Glutamatergic neuron (in vitro differentiated cells): ENCODE measurements at regions not wholly inside any gene's neighbourhood (a gene's known extent, or its start where the extent isn't known, plus 50 kb on each side); places are given as distances from the start of the nearest gene placed in this dataset.

ENCODE experiments used
- DNase-seq: peaks from one replicate; pipeline ENCODE4 v3.0.0; 2022
- H3K27ac Mint-ChIP-seq: one replicate; pipeline ENCODE4 v1.8.0; 2020; ENCODE audit warnings: mild to moderate bottlenecking, mixed read lengths, inconsistent platforms; ENCODE audit not compliant: unreplicated experiment
- H3K27me3 Mint-ChIP-seq: one replicate; pipeline ENCODE4 v1.8.0; 2020; ENCODE audit warnings: mild to moderate bottlenecking, moderate library complexity, mixed read lengths, inconsistent platforms; ENCODE audit not compliant: unreplicated experiment
- H3K36me3 Mint-ChIP-seq: one replicate; pipeline ENCODE4 v1.8.0; 2020; ENCODE audit warnings: mild to moderate bottlenecking, mixed read lengths, inconsistent platforms; ENCODE audit not compliant: unreplicated experiment
- H3K4me1 Mint-ChIP-seq: one replicate; pipeline ENCODE4 v1.8.0; 2020; ENCODE audit warnings: mild to moderate bottlenecking, low read depth, mixed read lengths, inconsistent platforms; ENCODE audit not compliant: unreplicated experiment
- H3K4me3 Mint-ChIP-seq: one replicate; pipeline ENCODE4 v1.8.0; 2020; ENCODE audit warnings: mild to moderate bottlenecking, mixed read lengths, inconsistent platforms; ENCODE audit not compliant: unreplicated experiment
- H3K9me3 Mint-ChIP-seq: one replicate; pipeline ENCODE4 v1.8.0; 2020; ENCODE audit warnings: mild to moderate bottlenecking, moderate library complexity, mixed read lengths, inconsistent platforms; ENCODE audit not compliant: unreplicated experiment
- TF ChIP-seq, protein P1 (sequence below): fragments of 200-600 bp; sonication (generic); IDR thresholded peaks from one replicate; pipeline ENCODE4 v1.5.0; 2021; ENCODE audit not compliant: partially characterized antibody, unreplicated experiment

DNA sequence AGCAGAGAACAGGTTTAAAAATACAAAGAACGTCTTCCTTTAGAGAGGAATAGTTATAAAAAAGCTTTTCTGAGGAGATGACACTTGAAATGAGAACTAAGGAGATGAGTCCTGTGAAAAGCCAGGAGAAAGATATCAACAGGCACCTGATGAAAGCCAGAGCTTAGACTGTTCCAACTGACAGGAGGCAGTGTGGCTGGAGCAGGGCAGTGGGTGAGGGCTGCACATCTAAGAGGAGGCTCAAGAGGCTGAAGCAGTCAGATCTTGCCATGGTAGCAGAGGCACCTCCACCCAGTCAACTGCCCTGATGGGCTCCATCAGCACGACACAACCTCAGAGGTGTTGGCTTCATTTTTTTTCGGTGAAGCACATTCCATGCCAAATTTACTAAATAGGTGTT is 445.3 kb downstream of the ADGRL2 start:
- no peak overlapping the region for H3K4me3 Mint-ChIP-seq
- H3K27ac Mint-ChIP-seq = no peak overlapping the region

DNA sequence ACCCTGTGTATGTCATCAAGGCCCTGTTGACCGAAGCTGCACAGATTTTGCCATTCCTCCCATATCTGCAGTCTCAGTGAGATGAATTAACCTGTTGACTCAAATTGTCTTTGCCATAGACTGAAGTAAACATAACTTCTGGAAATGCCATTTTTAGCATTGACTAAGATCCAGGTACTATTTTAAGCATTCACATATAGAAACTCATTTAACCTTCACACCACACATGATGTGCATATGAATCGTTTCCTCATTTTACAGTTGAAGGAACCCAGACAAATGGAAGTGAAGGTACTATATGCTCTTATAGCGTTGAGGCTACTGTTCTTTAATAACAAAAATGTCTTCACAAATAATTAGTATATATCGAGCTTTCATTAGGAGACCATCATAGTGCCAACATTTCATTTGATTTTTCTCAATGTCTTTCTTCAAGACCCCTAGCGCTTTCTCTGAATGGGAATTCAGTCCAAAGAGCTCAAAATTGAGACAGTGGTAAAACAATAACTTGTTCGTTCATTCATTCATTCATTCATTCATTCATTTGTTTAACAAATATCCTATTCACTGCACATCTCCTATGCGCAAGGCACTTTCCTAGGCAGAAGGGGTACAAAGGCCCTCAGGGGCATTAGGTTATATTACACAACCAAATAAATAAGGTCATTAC is 444.7 kb downstream of the ADGRL2 start:
- Mint-ChIP-seq H3K4me3 (no peak overlapping the region), H3K36me3 (no peaks in the 10 kb centered on the region), H3K9me3 (peaks cover 2% of the 10 kb centered on the region), H3K4me1 (no peaks in the 10 kb centered on the region), H3K27ac (no peak overlapping the region), H3K27me3 (no peaks in the 10 kb centered on the region)
- TF ChIP-seq, protein P1, sequence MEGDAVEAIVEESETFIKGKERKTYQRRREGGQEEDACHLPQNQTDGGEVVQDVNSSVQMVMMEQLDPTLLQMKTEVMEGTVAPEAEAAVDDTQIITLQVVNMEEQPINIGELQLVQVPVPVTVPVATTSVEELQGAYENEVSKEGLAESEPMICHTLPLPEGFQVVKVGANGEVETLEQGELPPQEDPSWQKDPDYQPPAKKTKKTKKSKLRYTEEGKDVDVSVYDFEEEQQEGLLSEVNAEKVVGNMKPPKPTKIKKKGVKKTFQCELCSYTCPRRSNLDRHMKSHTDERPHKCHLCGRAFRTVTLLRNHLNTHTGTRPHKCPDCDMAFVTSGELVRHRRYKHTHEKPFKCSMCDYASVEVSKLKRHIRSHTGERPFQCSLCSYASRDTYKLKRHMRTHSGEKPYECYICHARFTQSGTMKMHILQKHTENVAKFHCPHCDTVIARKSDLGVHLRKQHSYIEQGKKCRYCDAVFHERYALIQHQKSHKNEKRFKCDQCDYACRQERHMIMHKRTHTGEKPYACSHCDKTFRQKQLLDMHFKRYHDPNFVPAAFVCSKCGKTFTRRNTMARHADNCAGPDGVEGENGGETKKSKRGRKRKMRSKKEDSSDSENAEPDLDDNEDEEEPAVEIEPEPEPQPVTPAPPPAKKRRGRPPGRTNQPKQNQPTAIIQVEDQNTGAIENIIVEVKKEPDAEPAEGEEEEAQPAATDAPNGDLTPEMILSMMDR = no peak
- no peak for DNase-seq

More for the DNA sequence above, 445.3 kb downstream of the ADGRL2 start:
- H3K4me1 Mint-ChIP-seq = no peaks in the 10 kb centered on the region
- no peak for DNase-seq
- TF ChIP-seq, protein P1 = no peak
- H3K27me3 Mint-ChIP-seq = no peaks in the 10 kb centered on the region
- H3K36me3 Mint-ChIP-seq = no peaks in the 10 kb centered on the region
- peaks cover 2% of the 10 kb centered on the region for H3K9me3 Mint-ChIP-seq

DNA sequence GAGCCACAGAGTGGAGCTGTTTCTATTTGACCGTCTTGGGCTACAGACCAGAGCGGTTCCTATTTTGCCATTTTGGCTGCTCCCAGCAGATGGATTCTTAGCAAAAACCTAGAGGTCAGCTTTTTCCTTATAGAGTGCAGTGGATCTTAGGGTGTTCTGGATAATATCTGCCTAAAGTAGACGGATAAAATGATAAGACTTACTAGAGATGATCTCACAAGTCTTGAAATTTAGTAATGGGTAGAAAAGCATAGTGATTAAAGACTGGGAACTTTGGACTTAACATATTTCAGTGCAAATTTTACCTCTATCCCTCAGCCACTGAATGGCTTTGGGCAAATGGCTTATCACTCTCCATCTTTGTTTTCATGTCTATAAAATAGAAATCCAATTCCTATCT is 439.8 kb downstream of the ADGRL2 start:
- TF ChIP-seq, protein P1 = no peak
- peaks cover 10% of the 10 kb centered on the region for H3K36me3 Mint-ChIP-seq
- no peaks in the 10 kb centered on the region for H3K27me3 Mint-ChIP-seq
- H3K4me3 Mint-ChIP-seq = no peak overlapping the region
- DNase-seq = no peak
- no peaks in the 10 kb centered on the region for H3K4me1 Mint-ChIP-seq
- peaks cover 3% of the 10 kb centered on the region for H3K9me3 Mint-ChIP-seq
- H3K27ac Mint-ChIP-seq = no peak overlapping the region

DNA sequence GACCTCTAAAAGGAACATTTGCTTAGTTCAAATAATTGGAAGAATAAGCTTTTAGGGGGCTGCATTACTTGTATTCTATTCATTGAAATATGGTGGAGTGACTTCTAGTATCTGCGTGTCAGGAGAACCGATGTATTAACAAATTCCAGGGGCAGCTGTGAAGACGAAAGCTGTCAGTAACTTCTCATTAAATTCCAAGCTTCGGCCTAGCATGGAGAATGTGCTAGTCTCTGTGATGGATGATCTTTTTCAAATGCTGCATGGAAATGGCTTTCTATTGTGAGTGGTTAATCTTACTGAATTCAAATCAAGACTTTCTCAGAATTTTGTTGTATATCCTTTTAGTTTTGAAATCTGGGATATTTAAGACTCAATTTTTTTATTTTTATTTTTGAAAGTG is 429.9 kb downstream of the ADGRL2 start:
- H3K36me3 Mint-ChIP-seq = no peaks in the 10 kb centered on the region
- no peak overlapping the region for H3K27ac Mint-ChIP-seq
- no peak overlapping the region for H3K4me3 Mint-ChIP-seq

More for the DNA sequence above, 429.9 kb downstream of the ADGRL2 start:
- TF ChIP-seq, protein P1 = no peak
- peaks cover 10% of the 10 kb centered on the region for H3K4me1 Mint-ChIP-seq
- DNase-seq = no peak
- no peaks in the 10 kb centered on the region for H3K27me3 Mint-ChIP-seq
- peaks cover 3% of the 10 kb centered on the region for H3K9me3 Mint-ChIP-seq
